Naive thymus-derived CD4-positive, alpha-beta T cell (primary cell): ENCODE measurements at regions not wholly inside any gene's neighbourhood (a gene's known extent, or its start where the extent isn't known, plus 50 kb on each side); places are given as distances from the start of the nearest gene placed in this dataset.
A peak's percentile ranks its signal among the peaks of the same experiment; 100 is the strongest.

ENCODE experiments used
- ATAC-seq: fragments of 150-1000 bp; cut with Tn5 transposase; 2 replicates; pipeline ENCODE4 v1.10.0; 2021; ENCODE audit warnings: mild to moderate bottlenecking, moderate library complexity
- CTCF ChIA-PET: fragments of 350-600 bp; sonication (Branson Sonifier 250); formaldehyde crosslinking; loops from one replicate; lab custom pipeline; 2021; ENCODE audit warnings: antibody characterized with exemption; lab: Charles Lee
- POLR2A ChIA-PET: fragments of 350-600 bp; sonication (Branson Sonifier 250); formaldehyde crosslinking; loops from one replicate; lab custom pipeline; 2021; ENCODE audit warnings: antibody characterized with exemption, inconsistent platforms; lab: Charles Lee
- DNase-seq, 9 donors: peaks; one replicate each; pipeline versions ENCODE4 v3.0.0 to v3.0.0-alpha.2; 2020 to 2022; ENCODE audit warnings: mixed read lengths in 1 of 9
- H3K27ac ChIP-seq: one replicate; pipeline ENCODE4 v1.7.0; 2013; ENCODE audit warnings: mild to moderate bottlenecking, low read depth, low read length, moderate library complexity
- H3K27me3 ChIP-seq, 2 donors: one replicate each; pipeline ENCODE4 v1.7.0; 2013; ENCODE audit warnings: low read length in 2 of 2, mild to moderate bottlenecking in 2 of 2, moderate library complexity in 2 of 2; ENCODE audit not compliant: control insufficient read depth in 2 of 2, insufficient read depth in 2 of 2
- H3K36me3 ChIP-seq, 3 experiments: 1 replicate in 2 of 3; 2 replicates in 1 of 3; pipeline ENCODE4 v1.7.0; 2013; ENCODE audit warnings: low read length in 3 of 3, mild to moderate bottlenecking in 3 of 3, moderate library complexity in 1 of 3; ENCODE audit not compliant: insufficient read depth in 3 of 3, control insufficient read depth in 2 of 3
- H3K4me1 ChIP-seq, 2 donors: one replicate each; pipeline ENCODE4 v1.7.0; 2013; ENCODE audit warnings: low read length in 2 of 2, mild to moderate bottlenecking in 2 of 2, moderate library complexity in 1 of 2; ENCODE audit not compliant: control insufficient read depth in 2 of 2, insufficient read depth in 2 of 2
- H3K4me3 ChIP-seq: 2 replicates; pipeline ENCODE4 v1.7.0; 2013; ENCODE audit warnings: mild to moderate bottlenecking, low read length
- H3K9me3 ChIP-seq, 3 experiments: 1 replicate in 2 of 3; 2 replicates in 1 of 3; pipeline ENCODE4 v1.7.0; 2013; ENCODE audit warnings: low read length in 3 of 3; ENCODE audit not compliant: control insufficient read depth in 2 of 3
- H3K27ac Mint-ChIP-seq, 9 donors: one replicate each; pipeline ENCODE4 v1.8.0; 2020 to 2022; ENCODE audit warnings: mixed read lengths in 9 of 9, mild to moderate bottlenecking in 8 of 9, moderate library complexity in 5 of 9, inconsistent platforms in 2 of 9
- H3K27me3 Mint-ChIP-seq, 5 donors: one replicate each; pipeline ENCODE4 v1.8.0; 2021 to 2022; ENCODE audit warnings: mixed read lengths in 5 of 5, mild to moderate bottlenecking in 1 of 5
- H3K36me3 Mint-ChIP-seq, 5 donors: one replicate each; pipeline ENCODE4 v1.8.0; 2020 to 2022; ENCODE audit warnings: mixed read lengths in 5 of 5, mild to moderate bottlenecking in 3 of 5, inconsistent platforms in 1 of 5
- H3K4me1 Mint-ChIP-seq, 7 donors: one replicate each; pipeline ENCODE4 v1.8.0; 2020 to 2022; ENCODE audit warnings: mixed read lengths in 7 of 7, mild to moderate bottlenecking in 3 of 7, inconsistent platforms in 1 of 7
- H3K4me3 Mint-ChIP-seq, 10 donors: one replicate each; pipeline ENCODE4 v1.8.0; 2020 to 2022; ENCODE audit warnings: mild to moderate bottlenecking in 10 of 10, mixed read lengths in 10 of 10, moderate library complexity in 6 of 10, inconsistent platforms in 2 of 10
- H3K9me3 Mint-ChIP-seq, 11 donors: one replicate each; pipeline ENCODE4 v1.8.0; 2020 to 2022; ENCODE audit warnings: mixed read lengths in 11 of 11, mild to moderate bottlenecking in 4 of 11, inconsistent platforms in 1 of 11, moderate library complexity in 1 of 11
- intact Hi-C, 2 donors: fragments of 100-400 bp; cut with micrococcal nuclease; formaldehyde crosslinking; loops; one replicate each; pipeline ENCODE4 v1.15.1; 2023

- no peaks in the 10 kb centered on the region for H3K36me3 ChIP-seq
- ChIA-PET CTCF (interaction anchor here (1.5 to 2.2 kb wide), 2 partner anchors 21 to 170 kb away, joined by 3 to 10 read pairs; no protein-coding TSS in a partner anchor), POLR2A (interaction anchor here (1.1 kb wide), 1 partner anchor 12 kb away, joined by 3 read pairs; no protein-coding TSS in a partner anchor)
- H3K4me1 ChIP-seq: no peaks in the 10 kb centered on the region
- ATAC-seq (no peak), DNase-seq (no peak)
- Mint-ChIP-seq H3K27ac (peak overlapping the region in 1 of 9 donors; percentile 41), H3K36me3 (no peaks in the 10 kb centered on the region), H3K27me3 (no peaks in the 10 kb centered on the region), H3K4me1 (peaks cover 0 to 13% (median 10%) of the 10 kb centered on the region in 7 donors), H3K4me3 (no peak overlapping the region), H3K9me3 (no peaks in the 10 kb centered on the region)
- H3K4me3 ChIP-seq: no peak overlapping the region
- no peaks in the 10 kb centered on the region for H3K9me3 ChIP-seq
- no peak overlapping the region for H3K27ac ChIP-seq
- intact Hi-C loops: no loop called here
- H3K27me3 ChIP-seq: no peaks in the 10 kb centered on the region
Observed at GRCh38 chr16:85441189-85441889, 171.8 kb upstream of the GSE1 start.

DNA sequence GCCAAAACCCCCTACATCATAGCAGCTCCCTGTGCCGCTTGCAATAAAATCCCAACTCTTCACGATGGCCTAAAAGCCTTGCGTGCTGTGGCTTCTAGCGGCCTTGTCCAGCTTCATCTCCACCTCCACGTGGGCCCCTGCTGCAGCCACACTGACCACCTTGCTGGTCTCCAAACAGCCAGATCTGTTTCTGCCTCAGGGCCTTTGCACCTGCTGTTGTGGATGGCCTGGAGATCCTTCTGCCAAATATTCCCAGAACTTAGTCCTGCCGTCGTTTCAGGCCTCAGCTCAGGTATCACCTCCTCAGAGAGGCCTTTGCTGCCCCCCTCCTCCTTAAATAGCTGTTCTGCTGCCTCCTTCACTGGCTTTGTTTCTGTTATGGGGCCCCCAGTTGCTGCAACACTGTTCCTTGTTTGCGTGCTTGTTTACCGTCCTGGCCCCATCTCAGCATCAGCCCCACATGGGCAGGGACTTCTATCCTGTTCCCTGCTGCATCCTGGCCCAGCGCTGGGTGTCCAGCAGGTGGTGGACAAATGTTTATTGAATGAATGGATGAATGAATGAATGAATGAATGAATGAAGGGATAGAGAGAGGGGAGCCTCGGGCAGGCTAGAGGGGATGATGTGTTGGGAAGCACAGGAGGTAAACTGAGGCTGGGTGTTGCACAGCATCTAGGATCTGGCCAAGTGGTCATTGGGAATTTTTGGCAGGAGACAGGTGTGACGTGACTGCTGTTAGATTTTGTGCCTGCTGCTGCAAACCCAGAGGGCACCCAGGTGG lies 171.0 kb upstream of the GSE1 start:
- H3K27ac Mint-ChIP-seq: peak overlapping the region in 1 of 9 donors; percentile 41
- H3K4me3 ChIP-seq: no peak overlapping the region
- H3K9me3 ChIP-seq: no peaks in the 10 kb centered on the region
- DNase-seq (no peak), ATAC-seq (no peak)
- no peaks in the 10 kb centered on the region for H3K9me3 Mint-ChIP-seq
- no peaks in the 10 kb centered on the region for H3K36me3 Mint-ChIP-seq
- no peaks in the 10 kb centered on the region for H3K27me3 Mint-ChIP-seq
- no peaks in the 10 kb centered on the region for H3K36me3 ChIP-seq
- no peak overlapping the region for H3K27ac ChIP-seq
- intact Hi-C loops: no loop called here
- peaks cover 0 to under 1% of the 10 kb centered on the region in 2 donors for H3K4me1 ChIP-seq
- H3K27me3 ChIP-seq: no peaks in the 10 kb centered on the region
- ChIA-PET CTCF (interaction anchor here (2.2 kb wide), 1 partner anchor 169 kb away, joined by 10 read pairs; no protein-coding TSS in a partner anchor), POLR2A (interaction anchor here (0.6 to 0.7 kb wide), 2 partner anchors 8 to 18 kb away, joined by 3 to 4 read pairs; no protein-coding TSS in a partner anchor)
- no peak overlapping the region for H3K4me3 Mint-ChIP-seq
- peaks cover 0 to 20% (median 10%) of the 10 kb centered on the region in 7 donors for H3K4me1 Mint-ChIP-seq

DNA sequence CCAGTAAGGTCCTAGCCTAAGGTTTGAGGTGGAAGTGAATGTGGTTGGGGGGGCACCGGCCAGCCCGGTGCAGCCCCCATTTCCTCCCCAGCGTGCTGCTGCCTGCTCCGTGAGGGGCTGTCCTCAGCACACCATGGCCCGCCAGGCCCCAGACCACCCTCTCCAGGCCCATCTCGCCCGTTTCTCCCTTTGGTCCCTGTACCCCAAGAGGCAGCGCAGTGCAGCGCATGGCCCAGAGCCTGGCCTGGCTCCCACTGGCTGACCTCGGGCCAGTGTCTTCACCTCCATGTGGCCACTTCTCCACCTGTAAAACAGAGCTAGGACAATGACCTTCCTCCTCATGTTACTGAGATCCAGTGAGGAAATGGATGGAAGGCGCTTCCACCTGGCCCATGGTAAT lies 170.0 kb upstream of the GSE1 start:
- H3K36me3 Mint-ChIP-seq: no peaks in the 10 kb centered on the region
- Histone ChIP-seq H3K4me1 (peaks cover 5 to 11% of the 10 kb centered on the region in 2 donors), H3K27me3 (no peaks in the 10 kb centered on the region), H3K27ac (no peak overlapping the region), H3K36me3 (no peaks in the 10 kb centered on the region), H3K9me3 (no peaks in the 10 kb centered on the region), H3K4me3 (no peak overlapping the region)
- intact Hi-C loops: no loop called here
- ChIA-PET POLR2A (no interaction called here), CTCF (no interaction called here)
- H3K27me3 Mint-ChIP-seq: no peaks in the 10 kb centered on the region
- DNase-seq: no peak
- no peak overlapping the region for H3K4me3 Mint-ChIP-seq
- peaks cover 0 to 31% (median 17%) of the 10 kb centered on the region in 7 donors for H3K4me1 Mint-ChIP-seq
- no peak for ATAC-seq
- H3K27ac Mint-ChIP-seq: peak overlapping the region in 1 of 9 donors; percentile 25
- H3K9me3 Mint-ChIP-seq: no peaks in the 10 kb centered on the region

GRCh38 chr16:85443531-85443930 lies 169.6 kb upstream of the GSE1 start:
- no peak overlapping the region for H3K27ac ChIP-seq
- no peaks in the 10 kb centered on the region for H3K27me3 Mint-ChIP-seq
- H3K4me1 ChIP-seq: peaks cover 9 to 15% of the 10 kb centered on the region in 2 donors
- no peaks in the 10 kb centered on the region for H3K9me3 ChIP-seq
- H3K27ac Mint-ChIP-seq: no peak overlapping the region
- intact Hi-C loops: no loop called here
- ChIA-PET POLR2A (no interaction called here), CTCF (no interaction called here)
- H3K4me3 Mint-ChIP-seq: no peak overlapping the region
- H3K36me3 ChIP-seq: no peaks in the 10 kb centered on the region
- H3K27me3 ChIP-seq: no peaks in the 10 kb centered on the region
- H3K4me1 Mint-ChIP-seq: peaks cover 0 to 35% (median 21%) of the 10 kb centered on the region in 7 donors
- ATAC-seq (no peak), DNase-seq (no peak)
- H3K4me3 ChIP-seq: no peak overlapping the region
- H3K9me3 Mint-ChIP-seq: no peaks in the 10 kb centered on the region
- H3K36me3 Mint-ChIP-seq: no peaks in the 10 kb centered on the region

GRCh38 chr16:85445064-85445778 lies 167.9 kb upstream of the GSE1 start:
- ATAC-seq (no peak), DNase-seq (no peak)
- POLR2A ChIA-PET: no interaction called here
- Histone ChIP-seq H3K27me3 (no peaks in the 10 kb centered on the region), H3K36me3 (no peaks in the 10 kb centered on the region), H3K9me3 (no peaks in the 10 kb centered on the region), H3K4me1 (peaks cover 22 to 30% of the 10 kb centered on the region in 2 donors), H3K27ac (no peak overlapping the region), H3K4me3 (no peak overlapping the region)
- Mint-ChIP-seq H3K27ac (peak overlapping the region in 3 of 9 donors; percentile 21 to 46 (median 22)), H3K27me3 (peaks cover 0 to 2% (median 0%) of the 10 kb centered on the region in 5 donors), H3K9me3 (no peaks in the 10 kb centered on the region), H3K4me3 (peak overlapping the region in 3 of 10 donors; percentile 16 to 54 (median 25)), H3K36me3 (no peaks in the 10 kb centered on the region), H3K4me1 (peaks cover 3 to 50% (median 33%) of the 10 kb centered on the region in 7 donors)
- CTCF ChIA-PET: interaction anchor here (1.1 to 1.2 kb wide), 2 partner anchors 45 to 170 kb away, joined by 4 read pairs; no protein-coding TSS in a partner anchor
- intact Hi-C loops: loop anchor here in 1 of 2 donors (5.0 kb wide), 1 partner anchor 47 kb away; no protein-coding TSS in a partner anchor

DNA sequence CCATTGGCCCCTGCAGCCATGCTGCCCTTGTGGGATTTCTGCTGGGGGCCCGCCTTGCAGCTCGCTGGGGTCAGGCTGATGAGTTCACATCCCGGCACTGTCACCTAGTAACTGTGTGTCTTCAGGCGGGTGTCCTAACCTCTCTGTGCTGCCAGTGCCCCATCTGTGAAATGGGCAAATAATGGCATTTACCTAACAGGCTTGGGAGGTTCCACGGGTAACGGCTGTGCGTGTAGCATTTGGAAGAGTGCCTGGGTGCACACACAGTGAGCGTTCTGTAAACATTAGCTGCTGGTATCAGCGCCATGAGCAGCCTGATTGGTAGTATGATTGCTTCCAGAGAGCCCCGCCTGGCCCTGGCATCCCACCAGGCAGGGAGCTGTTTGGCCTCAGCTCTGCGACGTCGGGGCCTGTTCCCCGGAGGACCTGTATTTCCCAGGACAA lies 167.3 kb upstream of the GSE1 start:
- intact Hi-C loops: loop anchor here in 1 of 2 donors (5.0 kb wide), 1 partner anchor 46 kb away; no protein-coding TSS in a partner anchor
- Mint-ChIP-seq H3K4me1 (peaks cover 3 to 51% (median 33%) of the 10 kb centered on the region in 7 donors), H3K4me3 (no peak overlapping the region), H3K9me3 (no peaks in the 10 kb centered on the region), H3K36me3 (no peaks in the 10 kb centered on the region), H3K27me3 (peaks cover 0 to 2% (median 0%) of the 10 kb centered on the region in 5 donors), H3K27ac (peak overlapping the region in 2 of 9 donors; percentile 21 to 89)
- H3K36me3 ChIP-seq: no peaks in the 10 kb centered on the region
- no peaks in the 10 kb centered on the region for H3K9me3 ChIP-seq
- POLR2A ChIA-PET: no interaction called here
- no peaks in the 10 kb centered on the region for H3K27me3 ChIP-seq
- H3K4me3 ChIP-seq: no peak overlapping the region
- no peak overlapping the region for H3K27ac ChIP-seq
- DNase-seq (no peak), ATAC-seq (no peak)
- CTCF ChIA-PET: interaction anchor here (1.1 to 1.2 kb wide), 3 partner anchors 12 to 170 kb away, joined by 4 read pairs; no protein-coding TSS in a partner anchor
- H3K4me1 ChIP-seq: peaks cover 22 to 35% of the 10 kb centered on the region in 2 donors
